HL-60 (cell line): ENCODE measurements at regions not wholly inside any gene's neighbourhood (a gene's known extent, or its start where the extent isn't known, plus 50 kb on each side); places are given as distances from the start of the nearest gene placed in this dataset.

Experiments used
- DNase-seq, 2 experiments: peaks; one replicate each; pipeline ENCODE4 v3.0.0-alpha.2; 2010 to 2020; ENCODE audit warnings: low read depth in 1 of 2, low spot score in 1 of 2
- H3K27ac ChIP-seq: fragments of 250-450 bp; sonication (Bioruptor Pico); replicated peaks from 2 replicates; pipeline ENCODE4 v1.5.1; 2020; ENCODE audit warnings: mild to moderate bottlenecking, moderate library complexity
- H3K27me3 ChIP-seq: fragments of 250-450 bp; sonication (Bioruptor Pico); 2 replicates; pipeline ENCODE4 v1.5.1; 2021; ENCODE audit warnings: mild to moderate bottlenecking, moderate library complexity; ENCODE audit not compliant: insufficient read depth, poor library complexity, severe bottlenecking
- H3K4me3 ChIP-seq: replicated peaks from 2 replicates; pipeline ENCODE4 v1.5.1; 2011; ENCODE audit warnings: mild to moderate bottlenecking, control low read depth, low read length; ENCODE audit not compliant: insufficient read depth
- GABPA ChIP-seq: IDR thresholded peaks from 2 replicates; pipeline ENCODE4 v1.6.1; 2012; ENCODE audit warnings: low read depth
- POLR2AphosphoS5 ChIP-seq: IDR thresholded peaks from 2 replicates; pipeline ENCODE4 v1.6.1; 2012; ENCODE audit warnings: low read depth
- SPI1 ChIP-seq: IDR thresholded peaks from 2 replicates; pipeline ENCODE4 v1.6.1; 2012; ENCODE audit warnings: low read depth, mild to moderate bottlenecking, borderline replicate concordance
- TF ChIP-seq, protein P1 (sequence below): IDR thresholded peaks from 2 replicates; pipeline ENCODE4 v1.6.1; 2012; ENCODE audit warnings: low read depth; ENCODE audit not compliant: insufficient replicate concordance
- TF ChIP-seq, protein P2 (sequence below): IDR thresholded peaks from one replicate; pipeline ENCODE4 v1.5.1; 2011; ENCODE audit warnings: low read length, control low read depth, inconsistent platforms; ENCODE audit not compliant: insufficient read depth

GRCh38 chr21:27795418-27795817 is 828.5 kb upstream of the ADAMTS5 start:
- no peak overlapping the region for H3K4me3 ChIP-seq
- TF ChIP-seq, protein P1, sequence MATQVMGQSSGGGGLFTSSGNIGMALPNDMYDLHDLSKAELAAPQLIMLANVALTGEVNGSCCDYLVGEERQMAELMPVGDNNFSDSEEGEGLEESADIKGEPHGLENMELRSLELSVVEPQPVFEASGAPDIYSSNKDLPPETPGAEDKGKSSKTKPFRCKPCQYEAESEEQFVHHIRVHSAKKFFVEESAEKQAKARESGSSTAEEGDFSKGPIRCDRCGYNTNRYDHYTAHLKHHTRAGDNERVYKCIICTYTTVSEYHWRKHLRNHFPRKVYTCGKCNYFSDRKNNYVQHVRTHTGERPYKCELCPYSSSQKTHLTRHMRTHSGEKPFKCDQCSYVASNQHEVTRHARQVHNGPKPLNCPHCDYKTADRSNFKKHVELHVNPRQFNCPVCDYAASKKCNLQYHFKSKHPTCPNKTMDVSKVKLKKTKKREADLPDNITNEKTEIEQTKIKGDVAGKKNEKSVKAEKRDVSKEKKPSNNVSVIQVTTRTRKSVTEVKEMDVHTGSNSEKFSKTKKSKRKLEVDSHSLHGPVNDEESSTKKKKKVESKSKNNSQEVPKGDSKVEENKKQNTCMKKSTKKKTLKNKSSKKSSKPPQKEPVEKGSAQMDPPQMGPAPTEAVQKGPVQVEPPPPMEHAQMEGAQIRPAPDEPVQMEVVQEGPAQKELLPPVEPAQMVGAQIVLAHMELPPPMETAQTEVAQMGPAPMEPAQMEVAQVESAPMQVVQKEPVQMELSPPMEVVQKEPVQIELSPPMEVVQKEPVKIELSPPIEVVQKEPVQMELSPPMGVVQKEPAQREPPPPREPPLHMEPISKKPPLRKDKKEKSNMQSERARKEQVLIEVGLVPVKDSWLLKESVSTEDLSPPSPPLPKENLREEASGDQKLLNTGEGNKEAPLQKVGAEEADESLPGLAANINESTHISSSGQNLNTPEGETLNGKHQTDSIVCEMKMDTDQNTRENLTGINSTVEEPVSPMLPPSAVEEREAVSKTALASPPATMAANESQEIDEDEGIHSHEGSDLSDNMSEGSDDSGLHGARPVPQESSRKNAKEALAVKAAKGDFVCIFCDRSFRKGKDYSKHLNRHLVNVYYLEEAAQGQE, result no peak
- TF ChIP-seq POLR2AphosphoS5 (no peak), GABPA (no peak), SPI1 (no peak)
- TF ChIP-seq, protein P2, sequence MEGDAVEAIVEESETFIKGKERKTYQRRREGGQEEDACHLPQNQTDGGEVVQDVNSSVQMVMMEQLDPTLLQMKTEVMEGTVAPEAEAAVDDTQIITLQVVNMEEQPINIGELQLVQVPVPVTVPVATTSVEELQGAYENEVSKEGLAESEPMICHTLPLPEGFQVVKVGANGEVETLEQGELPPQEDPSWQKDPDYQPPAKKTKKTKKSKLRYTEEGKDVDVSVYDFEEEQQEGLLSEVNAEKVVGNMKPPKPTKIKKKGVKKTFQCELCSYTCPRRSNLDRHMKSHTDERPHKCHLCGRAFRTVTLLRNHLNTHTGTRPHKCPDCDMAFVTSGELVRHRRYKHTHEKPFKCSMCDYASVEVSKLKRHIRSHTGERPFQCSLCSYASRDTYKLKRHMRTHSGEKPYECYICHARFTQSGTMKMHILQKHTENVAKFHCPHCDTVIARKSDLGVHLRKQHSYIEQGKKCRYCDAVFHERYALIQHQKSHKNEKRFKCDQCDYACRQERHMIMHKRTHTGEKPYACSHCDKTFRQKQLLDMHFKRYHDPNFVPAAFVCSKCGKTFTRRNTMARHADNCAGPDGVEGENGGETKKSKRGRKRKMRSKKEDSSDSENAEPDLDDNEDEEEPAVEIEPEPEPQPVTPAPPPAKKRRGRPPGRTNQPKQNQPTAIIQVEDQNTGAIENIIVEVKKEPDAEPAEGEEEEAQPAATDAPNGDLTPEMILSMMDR, result no peak
- no peaks in the 10 kb centered on the region for H3K27me3 ChIP-seq
- H3K27ac ChIP-seq, result no peak overlapping the region
- DNase-seq, result no peak

DNA sequence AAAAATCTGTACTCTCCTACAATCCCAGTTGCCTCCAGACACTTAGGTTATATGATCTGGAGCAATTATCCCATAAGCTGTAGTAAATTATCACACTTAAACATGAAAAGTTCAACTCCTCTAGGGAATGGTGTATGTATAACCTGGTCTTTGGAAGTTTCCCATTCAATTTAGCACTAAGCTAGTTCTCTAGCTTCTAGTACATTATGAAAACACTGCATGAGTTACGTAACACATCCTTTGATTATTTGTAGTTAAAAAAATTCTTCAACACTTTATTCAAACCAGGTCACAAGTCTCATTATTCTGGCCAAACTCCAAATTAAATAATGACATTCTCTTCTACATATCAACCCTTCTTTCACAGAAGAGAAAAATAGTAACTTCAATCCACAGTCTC is 827.0 kb upstream of the ADAMTS5 start:
- Histone ChIP-seq H3K4me3 (no peak overlapping the region), H3K27me3 (no peaks in the 10 kb centered on the region), H3K27ac (no peak overlapping the region)
- TF ChIP-seq POLR2AphosphoS5 (no peak), SPI1 (no peak), GABPA (no peak)
- TF ChIP-seq, protein P1, result no peak
- TF ChIP-seq, protein P2, result no peak
- no peak for DNase-seq

DNA sequence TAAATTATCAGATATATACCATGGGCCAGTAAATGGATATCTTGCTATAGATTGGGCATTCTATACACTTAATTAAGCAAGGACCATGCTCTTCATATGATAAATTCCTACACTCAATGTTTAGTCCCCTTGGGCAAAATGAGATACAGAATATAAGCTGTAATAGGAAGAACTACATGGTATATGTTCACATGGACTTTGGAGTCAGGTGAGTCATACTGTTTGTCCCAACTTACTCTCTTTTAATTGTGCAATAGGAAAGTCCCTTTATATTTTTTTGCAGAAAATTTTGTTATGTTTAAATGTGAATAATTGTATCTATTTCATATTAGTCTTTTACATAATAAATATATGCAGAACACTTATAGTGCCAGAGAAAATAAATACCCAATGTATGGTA is 820.2 kb upstream of the ADAMTS5 start:
- TF ChIP-seq SPI1 (no peak), POLR2AphosphoS5 (no peak), GABPA (no peak)
- TF ChIP-seq, protein P2, result no peak
- TF ChIP-seq, protein P1, result no peak
- H3K4me3 ChIP-seq, result no peak overlapping the region
- H3K27me3 ChIP-seq, result no peaks in the 10 kb centered on the region
- no peak for DNase-seq
- no peak overlapping the region for H3K27ac ChIP-seq
